Sigmoid colon (tissue), 4 donors: ENCODE measurements at regions not wholly inside any gene's neighbourhood (a gene's known extent, or its start where the extent isn't known, plus 50 kb on each side); places are given as distances from the start of the nearest gene placed in this dataset.

Source experiments
- POLR2AphosphoS5 ChIP-seq, 4 donors: sonication (generic); formaldehyde crosslinking; IDR thresholded peaks; one replicate each; pipeline ENCODE4 v1.6.1; 2017; ENCODE audit warnings: antibody characterized with exemption in 4 of 4
- TF ChIP-seq, protein P1 (sequence below), 4 experiments: fragments of 450-650 bp in 3 of 4; fragments of 200-600 bp in 1 of 4; IDR thresholded peaks; one replicate each; pipeline ENCODE4 v1.5.1; 2016 to 2019; ENCODE audit warnings: antibody characterized with exemption in 4 of 4, mild to moderate bottlenecking in 3 of 4, moderate library complexity in 2 of 4

DNA sequence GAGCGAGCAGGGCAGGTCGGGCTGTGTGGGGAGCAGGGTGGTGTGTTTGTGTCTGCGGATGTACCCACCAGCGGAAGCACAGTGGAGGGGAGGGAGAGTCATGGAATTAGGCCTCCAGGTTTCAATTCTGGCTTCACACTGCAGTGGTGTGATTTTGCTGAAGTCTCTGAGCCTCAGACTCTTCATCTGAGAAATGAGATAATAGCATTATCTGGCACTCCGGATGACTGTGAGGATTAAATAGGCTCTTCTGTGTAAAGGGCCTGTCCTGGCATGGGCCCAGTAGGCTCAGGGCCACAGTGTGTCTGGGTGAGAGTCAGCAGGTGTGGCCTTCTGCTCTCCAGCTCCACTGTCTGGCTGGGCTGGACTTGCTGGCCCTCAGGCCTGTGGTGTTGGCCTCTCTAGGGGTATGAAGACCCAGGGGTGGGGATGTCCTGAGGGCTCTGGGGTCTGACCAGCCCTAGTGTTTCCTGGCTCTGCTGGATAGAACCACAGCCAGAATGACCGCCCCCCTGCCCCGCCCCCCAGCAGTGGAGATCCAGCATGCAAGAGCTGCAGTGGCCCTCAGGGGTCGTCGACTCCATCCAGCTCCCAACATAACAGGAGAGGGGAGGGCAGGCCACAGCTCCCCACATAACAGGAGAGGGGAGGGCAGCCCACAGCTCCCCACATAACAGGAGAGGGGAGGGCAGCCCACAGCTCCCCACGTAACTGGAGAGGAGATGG lies 178.6 kb downstream of the RPS24 start:
- peak in 1 of 4 donors; percentile 31 for TF ChIP-seq POLR2AphosphoS5 (IDR thresholded peaks at IDR 0.05)
- TF ChIP-seq, protein P1, sequence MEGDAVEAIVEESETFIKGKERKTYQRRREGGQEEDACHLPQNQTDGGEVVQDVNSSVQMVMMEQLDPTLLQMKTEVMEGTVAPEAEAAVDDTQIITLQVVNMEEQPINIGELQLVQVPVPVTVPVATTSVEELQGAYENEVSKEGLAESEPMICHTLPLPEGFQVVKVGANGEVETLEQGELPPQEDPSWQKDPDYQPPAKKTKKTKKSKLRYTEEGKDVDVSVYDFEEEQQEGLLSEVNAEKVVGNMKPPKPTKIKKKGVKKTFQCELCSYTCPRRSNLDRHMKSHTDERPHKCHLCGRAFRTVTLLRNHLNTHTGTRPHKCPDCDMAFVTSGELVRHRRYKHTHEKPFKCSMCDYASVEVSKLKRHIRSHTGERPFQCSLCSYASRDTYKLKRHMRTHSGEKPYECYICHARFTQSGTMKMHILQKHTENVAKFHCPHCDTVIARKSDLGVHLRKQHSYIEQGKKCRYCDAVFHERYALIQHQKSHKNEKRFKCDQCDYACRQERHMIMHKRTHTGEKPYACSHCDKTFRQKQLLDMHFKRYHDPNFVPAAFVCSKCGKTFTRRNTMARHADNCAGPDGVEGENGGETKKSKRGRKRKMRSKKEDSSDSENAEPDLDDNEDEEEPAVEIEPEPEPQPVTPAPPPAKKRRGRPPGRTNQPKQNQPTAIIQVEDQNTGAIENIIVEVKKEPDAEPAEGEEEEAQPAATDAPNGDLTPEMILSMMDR (IDR thresholded peaks at IDR 0.05): no peak
